Panc1 (cell line): ENCODE measurements at regions not wholly inside any gene's neighbourhood (a gene's known extent, or its start where the extent isn't known, plus 50 kb on each side); places are given as distances from the start of the nearest gene placed in this dataset.

Experiments used
- POLR2AphosphoS5 ChIP-seq: IDR thresholded peaks from 2 replicates; pipeline ENCODE4 v1.6.1; 2012; ENCODE audit warnings: mild to moderate bottlenecking, low read depth, low read length, moderate library complexity
- SIN3A ChIP-seq: IDR thresholded peaks from 2 replicates; pipeline ENCODE4 v1.6.1; 2012; ENCODE audit warnings: low read depth, mild to moderate bottlenecking, low read length, moderate library complexity, borderline replicate concordance; ENCODE audit not compliant: insufficient read depth
- TCF7L2 ChIP-seq: IDR thresholded peaks from 2 replicates; pipeline ENCODE4 v1.6.1; 2011; ENCODE audit warnings: mild to moderate bottlenecking, low read depth, low read length, inconsistent platforms
- TF ChIP-seq, protein P1 (sequence below): fragments of 450-650 bp; IDR thresholded peaks from 2 replicates; pipeline ENCODE4 v1.5.1; 2017; ENCODE audit warnings: mild to moderate bottlenecking
- TF ChIP-seq, protein P2 (sequence below), 2 experiments: IDR thresholded peaks; 2 replicates each; pipeline ENCODE4 v1.6.1; 2011 to 2012; ENCODE audit warnings: low read depth in 2 of 2, control low read depth in 1 of 2, low read length in 1 of 2, mild to moderate bottlenecking in 1 of 2, moderate library complexity in 1 of 2; ENCODE audit not compliant: insufficient read depth in 1 of 2

DNA sequence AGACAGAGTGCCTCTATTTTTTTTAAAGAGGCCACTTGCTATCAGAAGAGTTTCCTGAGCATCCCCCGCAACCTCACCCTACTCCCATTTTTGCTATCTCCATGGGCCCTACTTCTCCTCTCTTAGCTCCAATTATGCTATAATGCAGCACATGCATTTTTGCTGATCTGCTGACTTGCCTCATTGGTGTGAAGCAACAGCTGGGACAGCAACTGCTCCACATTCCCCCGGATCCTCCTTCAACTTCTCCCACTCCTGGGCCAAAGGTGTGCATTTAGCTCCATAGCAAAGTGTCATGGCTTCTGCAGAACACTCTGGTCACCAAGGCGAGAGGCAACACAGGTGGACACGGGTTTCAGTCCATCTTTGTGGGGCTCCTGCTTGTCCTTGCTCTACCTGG lies 56.7 kb upstream of the USP29 start:
- TF ChIP-seq, protein P1, sequence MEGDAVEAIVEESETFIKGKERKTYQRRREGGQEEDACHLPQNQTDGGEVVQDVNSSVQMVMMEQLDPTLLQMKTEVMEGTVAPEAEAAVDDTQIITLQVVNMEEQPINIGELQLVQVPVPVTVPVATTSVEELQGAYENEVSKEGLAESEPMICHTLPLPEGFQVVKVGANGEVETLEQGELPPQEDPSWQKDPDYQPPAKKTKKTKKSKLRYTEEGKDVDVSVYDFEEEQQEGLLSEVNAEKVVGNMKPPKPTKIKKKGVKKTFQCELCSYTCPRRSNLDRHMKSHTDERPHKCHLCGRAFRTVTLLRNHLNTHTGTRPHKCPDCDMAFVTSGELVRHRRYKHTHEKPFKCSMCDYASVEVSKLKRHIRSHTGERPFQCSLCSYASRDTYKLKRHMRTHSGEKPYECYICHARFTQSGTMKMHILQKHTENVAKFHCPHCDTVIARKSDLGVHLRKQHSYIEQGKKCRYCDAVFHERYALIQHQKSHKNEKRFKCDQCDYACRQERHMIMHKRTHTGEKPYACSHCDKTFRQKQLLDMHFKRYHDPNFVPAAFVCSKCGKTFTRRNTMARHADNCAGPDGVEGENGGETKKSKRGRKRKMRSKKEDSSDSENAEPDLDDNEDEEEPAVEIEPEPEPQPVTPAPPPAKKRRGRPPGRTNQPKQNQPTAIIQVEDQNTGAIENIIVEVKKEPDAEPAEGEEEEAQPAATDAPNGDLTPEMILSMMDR = no peak
- TF ChIP-seq, protein P2, sequence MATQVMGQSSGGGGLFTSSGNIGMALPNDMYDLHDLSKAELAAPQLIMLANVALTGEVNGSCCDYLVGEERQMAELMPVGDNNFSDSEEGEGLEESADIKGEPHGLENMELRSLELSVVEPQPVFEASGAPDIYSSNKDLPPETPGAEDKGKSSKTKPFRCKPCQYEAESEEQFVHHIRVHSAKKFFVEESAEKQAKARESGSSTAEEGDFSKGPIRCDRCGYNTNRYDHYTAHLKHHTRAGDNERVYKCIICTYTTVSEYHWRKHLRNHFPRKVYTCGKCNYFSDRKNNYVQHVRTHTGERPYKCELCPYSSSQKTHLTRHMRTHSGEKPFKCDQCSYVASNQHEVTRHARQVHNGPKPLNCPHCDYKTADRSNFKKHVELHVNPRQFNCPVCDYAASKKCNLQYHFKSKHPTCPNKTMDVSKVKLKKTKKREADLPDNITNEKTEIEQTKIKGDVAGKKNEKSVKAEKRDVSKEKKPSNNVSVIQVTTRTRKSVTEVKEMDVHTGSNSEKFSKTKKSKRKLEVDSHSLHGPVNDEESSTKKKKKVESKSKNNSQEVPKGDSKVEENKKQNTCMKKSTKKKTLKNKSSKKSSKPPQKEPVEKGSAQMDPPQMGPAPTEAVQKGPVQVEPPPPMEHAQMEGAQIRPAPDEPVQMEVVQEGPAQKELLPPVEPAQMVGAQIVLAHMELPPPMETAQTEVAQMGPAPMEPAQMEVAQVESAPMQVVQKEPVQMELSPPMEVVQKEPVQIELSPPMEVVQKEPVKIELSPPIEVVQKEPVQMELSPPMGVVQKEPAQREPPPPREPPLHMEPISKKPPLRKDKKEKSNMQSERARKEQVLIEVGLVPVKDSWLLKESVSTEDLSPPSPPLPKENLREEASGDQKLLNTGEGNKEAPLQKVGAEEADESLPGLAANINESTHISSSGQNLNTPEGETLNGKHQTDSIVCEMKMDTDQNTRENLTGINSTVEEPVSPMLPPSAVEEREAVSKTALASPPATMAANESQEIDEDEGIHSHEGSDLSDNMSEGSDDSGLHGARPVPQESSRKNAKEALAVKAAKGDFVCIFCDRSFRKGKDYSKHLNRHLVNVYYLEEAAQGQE (IDR thresholded peaks at IDR 0.05; ENCODE audit: insufficient read depth in 1 of 2, low read depth in 2 of 2, low read length in 1 of 2) = no peak
- TF ChIP-seq POLR2AphosphoS5 = no peak
- TF ChIP-seq SIN3A = no peak
- TF ChIP-seq TCF7L2 = no peak
